ENCODE measurements at regions not wholly inside any gene's neighbourhood (a gene's known extent, or its start where the extent isn't known, plus 50 kb on each side); places are given as distances from the start of the nearest gene placed in this dataset.
"Not testable (repeated sequence)": the region's sequence is repeated elsewhere in the genome, so short reads cannot be mapped to it uniquely, and the experiment has no call there.

DNA sequence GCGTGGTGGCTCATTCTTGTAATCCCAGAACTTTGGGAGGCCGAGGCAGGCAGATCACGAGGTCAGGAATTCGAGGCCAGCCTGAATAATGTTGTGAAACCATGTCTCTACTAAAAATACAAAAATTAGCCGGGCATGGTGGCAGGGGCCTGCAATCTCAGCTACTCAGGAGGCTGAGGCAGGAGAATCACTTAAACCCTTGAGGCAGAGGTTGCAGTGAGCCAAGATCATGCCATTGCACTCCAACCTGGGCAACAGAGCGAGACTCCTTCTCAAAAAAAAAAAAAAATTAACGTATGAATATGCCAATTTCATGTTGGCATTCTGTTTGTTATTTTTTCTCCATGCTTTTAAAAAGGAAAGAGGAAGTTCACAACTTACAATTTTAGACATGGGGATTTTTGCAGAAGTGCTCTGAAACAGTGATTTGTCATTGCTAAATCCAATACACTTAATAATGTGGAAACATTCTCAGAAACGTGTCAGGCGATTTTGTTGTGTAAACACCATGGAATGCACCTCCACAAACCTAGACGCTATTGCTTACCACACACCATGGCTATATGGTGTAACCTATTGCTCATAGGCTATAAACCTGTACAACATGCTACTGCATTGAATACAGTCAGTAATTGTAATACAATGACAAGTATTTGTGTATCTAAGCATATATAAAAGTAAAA is 115.9 kb upstream of the PCDH20 start:
- DNase-seq, result no peak

DNA sequence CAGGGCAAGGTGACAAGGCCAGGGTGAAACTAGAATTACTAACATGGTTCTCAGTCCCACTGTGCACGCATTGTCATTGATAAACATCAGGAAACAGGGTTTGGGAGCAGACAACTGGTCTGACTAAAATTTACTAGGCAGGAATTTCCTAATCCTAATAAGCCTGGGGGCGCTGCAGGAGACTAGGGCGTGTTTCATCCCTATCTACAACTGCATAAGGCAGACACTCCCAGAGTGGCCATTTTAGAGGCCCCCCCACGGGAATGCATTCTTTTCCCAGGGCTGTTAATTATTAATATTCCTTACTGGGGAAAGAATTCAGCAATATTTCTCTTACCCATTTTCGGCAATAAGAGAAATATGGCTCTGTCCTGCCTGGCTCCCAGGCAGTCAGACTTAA is 103.6 kb upstream of the PCDH20 start:
- DNase-seq, result not testable (repeated sequence)

- DNase-seq, result no peak
Observed at GRCh38 chr13:61508936-61509335, 93.3 kb upstream of the PCDH20 start.

- no peak for DNase-seq
Observed at GRCh38 chr13:61500176-61500575, 84.5 kb upstream of the PCDH20 start.

DNA sequence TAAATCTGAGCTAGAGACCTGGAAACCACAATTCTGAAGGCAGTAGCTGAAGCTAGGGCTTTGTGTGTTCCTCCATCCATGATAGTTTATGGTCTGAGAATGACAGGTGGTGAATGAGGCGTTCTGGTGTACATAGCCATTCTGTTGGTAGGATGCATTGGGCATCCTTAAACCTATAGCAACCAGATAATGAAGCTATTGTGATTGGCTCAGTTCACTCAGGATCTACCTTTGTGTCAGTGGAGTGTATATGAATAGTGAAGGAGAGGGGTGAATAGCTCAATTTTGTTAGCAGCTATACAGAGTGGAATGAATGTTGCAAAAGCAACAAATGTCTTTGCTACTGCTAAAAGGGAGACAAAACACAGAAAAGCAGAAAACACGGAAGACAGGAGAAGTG is 80.0 kb upstream of the PCDH20 start:
- no peak for DNase-seq

DNA sequence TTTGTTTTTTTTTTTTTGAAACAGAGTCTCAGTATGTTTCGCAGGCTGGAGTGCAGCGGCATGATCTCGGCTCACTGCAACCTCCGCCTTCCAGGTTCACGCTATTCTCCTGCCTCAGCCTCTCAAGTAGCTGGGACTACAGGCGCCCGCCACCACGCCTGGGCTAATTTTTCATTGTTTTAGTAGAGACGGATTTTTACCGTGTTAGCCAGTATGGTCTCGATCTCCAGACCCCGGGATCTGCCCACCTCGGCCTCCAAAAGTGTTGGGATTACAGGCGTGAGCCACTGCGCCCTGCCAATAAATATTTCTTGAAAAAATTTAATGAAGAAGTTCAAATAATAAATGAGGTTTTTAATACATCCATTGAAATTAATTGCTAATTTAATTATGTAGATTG is 77.9 kb upstream of the PCDH20 start:
- not testable (repeated sequence) for DNase-seq

- DNase-seq, result no peak
Observed at GRCh38 chr13:61486496-61486895, 70.8 kb upstream of the PCDH20 start.

DNA sequence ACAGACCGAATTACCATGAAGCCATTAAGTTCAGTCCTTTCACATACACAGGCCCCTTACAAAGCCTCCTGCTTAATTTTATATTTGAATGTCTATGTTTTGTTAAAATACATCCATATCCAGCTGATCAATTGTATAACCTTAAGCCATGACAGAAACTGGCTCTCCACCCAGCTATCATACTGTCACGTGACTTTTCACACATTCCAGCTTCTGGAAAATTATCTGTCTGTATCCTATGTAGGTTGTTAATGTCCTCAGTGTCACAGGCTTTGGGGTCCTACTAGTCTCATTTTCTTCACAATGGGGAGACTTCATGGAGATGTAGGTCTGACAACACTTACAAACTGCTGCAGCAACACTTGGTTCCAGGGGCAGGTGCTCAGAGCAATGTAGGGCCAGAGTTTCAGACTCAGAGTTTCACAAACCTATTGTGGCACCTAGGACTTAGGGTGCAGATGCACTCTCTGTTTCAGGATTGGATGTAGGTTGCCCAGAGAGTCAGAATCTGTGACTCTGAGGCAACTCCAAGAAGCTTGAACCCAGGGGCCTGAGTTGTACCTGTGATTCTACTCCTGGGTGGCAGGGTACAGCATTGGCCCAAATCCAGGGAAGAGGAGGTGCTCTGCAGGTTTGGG is 69.6 kb upstream of the PCDH20 start:
- no peak for DNase-seq

DNA sequence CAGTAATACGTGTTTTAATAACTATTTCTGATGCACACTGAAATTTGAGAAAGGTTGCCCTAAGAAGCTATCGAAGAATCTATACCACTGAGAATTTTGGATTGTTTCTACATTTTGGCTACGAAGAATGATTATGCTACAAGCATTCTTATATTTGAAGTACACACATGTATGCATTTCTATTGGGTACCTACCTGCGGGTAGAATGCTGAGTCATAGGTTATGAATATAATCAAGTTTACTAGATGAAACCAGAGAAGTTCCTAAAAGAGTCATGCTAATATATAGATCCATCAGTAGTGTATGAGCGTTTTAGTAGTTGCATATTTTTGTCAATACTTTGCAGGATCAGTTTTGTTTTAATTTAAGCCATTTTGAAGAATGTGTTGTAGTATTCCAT is 62.0 kb upstream of the PCDH20 start:
- no peak for DNase-seq

DNA sequence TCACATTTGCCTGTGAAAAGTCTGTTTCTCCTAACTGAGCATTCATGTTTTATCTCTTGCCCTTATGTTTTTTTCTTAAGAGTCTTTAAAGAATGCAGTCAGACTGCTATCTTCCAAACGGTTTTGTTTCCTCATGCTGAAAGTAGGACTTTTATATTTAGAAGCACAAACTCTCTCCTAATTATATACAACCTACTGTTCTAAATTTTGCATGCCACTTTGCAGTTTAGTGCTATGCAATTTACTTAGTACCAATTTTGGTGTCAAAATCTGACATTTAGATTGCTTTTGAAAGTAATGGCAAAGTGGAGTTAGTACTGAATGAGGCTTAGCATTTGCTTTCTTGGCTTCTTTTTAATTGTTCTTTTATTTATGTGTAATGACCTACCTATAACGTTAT is 55.1 kb upstream of the PCDH20 start:
- no peak for DNase-seq

- no peak for DNase-seq
Observed at GRCh38 chr13:61466280-61466679, 50.6 kb upstream of the PCDH20 start.

Measured in right kidney (tissue), 1 donor.